Tibial artery (tissue), 4 donors: ENCODE measurements at regions not wholly inside any gene's neighbourhood (a gene's known extent, or its start where the extent isn't known, plus 50 kb on each side); places are given as distances from the start of the nearest gene placed in this dataset.

Source experiments
- DNase-seq, 2 donors: peaks; one replicate each; pipeline ENCODE4 v3.0.0-alpha.2; 2019
- H3K27ac ChIP-seq, 2 donors: fragments of 200-600 bp; sonication (generic) in 1 of 2; 1 replicate in 1 of 2; 2 replicates in 1 of 2; pipeline ENCODE4 v1.5.1; 2018 to 2019; ENCODE audit warnings: mild to moderate bottlenecking in 1 of 2
- H3K27me3 ChIP-seq, 2 donors: fragments of 200-600 bp; sonication (generic) in 1 of 2; one replicate each; pipeline versions ENCODE4 v1.5.1 to v1.6.0; 2016 to 2019
- H3K36me3 ChIP-seq, 3 donors: fragments of 200-600 bp; sonication (generic) in 2 of 3; one replicate each; pipeline ENCODE4 v1.5.1; 2016 to 2019; ENCODE audit warnings: mild to moderate bottlenecking in 2 of 3
- H3K4me1 ChIP-seq, 4 donors: fragments of 200-600 bp; sonication (generic) in 2 of 4; 1 replicate in 3 of 4; 2 replicates in 1 of 4; pipeline ENCODE4 v1.5.1; 2016 to 2019
- H3K4me3 ChIP-seq, 2 donors: fragments of 200-600 bp; sonication (generic) in 1 of 2; 1 replicate in 1 of 2; 2 replicates in 1 of 2; pipeline ENCODE4 v1.5.1; 2018 to 2019; ENCODE audit warnings: mild to moderate bottlenecking in 2 of 2
- H3K9me3 ChIP-seq, 3 donors: fragments of 200-600 bp; sonication (generic) in 1 of 3; one replicate each; pipeline ENCODE4 v1.5.1; 2016 to 2019
- CTCF ChIP-seq, 2 experiments: fragments of 200-600 bp in 1 of 2; fragments of 450-650 bp in 1 of 2; IDR thresholded peaks; one replicate each; pipeline ENCODE4 v1.5.1; 2017 to 2019; ENCODE audit warnings: antibody characterized with exemption in 2 of 2, mild to moderate bottlenecking in 1 of 2, moderate library complexity in 1 of 2
- intact Hi-C: fragments of 100-400 bp; cut with DNase I; formaldehyde crosslinking; loops from one replicate; pipeline ENCODE4 v1.15.0; 2023; ENCODE audit warnings: low total_unique reads

GRCh38 chr12:61687407-61687806 lies 572.8 kb upstream of the USP15 start:
- intact Hi-C loops: no loop called here
- H3K27ac ChIP-seq: no peak overlapping the region
- H3K36me3 ChIP-seq: no peaks in the 10 kb centered on the region
- H3K27me3 ChIP-seq: no peaks in the 10 kb centered on the region
- DNase-seq: no peak
- H3K9me3 ChIP-seq: no peaks in the 10 kb centered on the region
- H3K4me1 ChIP-seq: no peaks in the 10 kb centered on the region
- no peak for TF ChIP-seq CTCF (IDR thresholded peaks at IDR 0.05)
- no peak overlapping the region for H3K4me3 ChIP-seq

GRCh38 chr12:61694214-61694613 lies 566.0 kb upstream of the USP15 start:
- Histone ChIP-seq H3K36me3 (no peaks in the 10 kb centered on the region), H3K27me3 (no peaks in the 10 kb centered on the region), H3K4me3 (no peak overlapping the region), H3K9me3 (peaks cover 5 to 13% (median 8%) of the 10 kb centered on the region in 3 donors), H3K27ac (no peak overlapping the region), H3K4me1 (no peaks in the 10 kb centered on the region)
- intact Hi-C loops: no loop called here
- no peak for DNase-seq
- no peak for TF ChIP-seq CTCF (IDR thresholded peaks at IDR 0.05)

GRCh38 chr12:61701471-61701870 lies 558.7 kb upstream of the USP15 start:
- TF ChIP-seq CTCF (IDR thresholded peaks at IDR 0.05): no peak
- intact Hi-C loops: no loop called here

GRCh38 chr12:61706783-61707182 lies 553.4 kb upstream of the USP15 start:
- no peak for TF ChIP-seq CTCF (IDR thresholded peaks at IDR 0.05)
- Histone ChIP-seq H3K4me3 (no peak overlapping the region), H3K36me3 (no peaks in the 10 kb centered on the region), H3K9me3 (no peaks in the 10 kb centered on the region), H3K27me3 (no peaks in the 10 kb centered on the region), H3K4me1 (peaks cover 0 to 29% (median 6%) of the 10 kb centered on the region in 4 donors), H3K27ac (no peak overlapping the region)
- intact Hi-C loops: no loop called here
- DNase-seq: no peak

More at GRCh38 chr12:61701471-61701870, 558.7 kb upstream of the USP15 start:
- Histone ChIP-seq H3K9me3 (peaks cover 5 to 13% (median 8%) of the 10 kb centered on the region in 3 donors), H3K27me3 (no peaks in the 10 kb centered on the region), H3K36me3 (no peaks in the 10 kb centered on the region), H3K27ac (no peak overlapping the region), H3K4me3 (no peak overlapping the region), H3K4me1 (peaks cover 0 to 29% (median 6%) of the 10 kb centered on the region in 4 donors)
- DNase-seq: no peak

- TF ChIP-seq CTCF (IDR thresholded peaks at IDR 0.05): no peak
- no peak overlapping the region for H3K4me3 ChIP-seq
- no peak overlapping the region for H3K27ac ChIP-seq
- DNase-seq: no peak
- no peaks in the 10 kb centered on the region for H3K27me3 ChIP-seq
- H3K36me3 ChIP-seq: no peaks in the 10 kb centered on the region
- intact Hi-C loops: no loop called here
- H3K4me1 ChIP-seq: no peaks in the 10 kb centered on the region
- no peaks in the 10 kb centered on the region for H3K9me3 ChIP-seq
Observed at GRCh38 chr12:61713121-61713520, 547.1 kb upstream of the USP15 start.

- DNase-seq: no peak
- intact Hi-C loops: no loop called here
Observed at GRCh38 chr12:61717986-61718385, 542.2 kb upstream of the USP15 start.

More at GRCh38 chr12:61717986-61718385, 542.2 kb upstream of the USP15 start:
- Histone ChIP-seq H3K9me3 (no peaks in the 10 kb centered on the region), H3K36me3 (no peaks in the 10 kb centered on the region), H3K4me1 (no peaks in the 10 kb centered on the region), H3K27ac (no peak overlapping the region), H3K4me3 (no peak overlapping the region), H3K27me3 (no peaks in the 10 kb centered on the region)
- TF ChIP-seq CTCF (IDR thresholded peaks at IDR 0.05): no peak
